ENCODE measurements at regions not wholly inside any gene's neighbourhood (a gene's known extent, or its start where the extent isn't known, plus 50 kb on each side); places are given as distances from the start of the nearest gene placed in this dataset.

DNA sequence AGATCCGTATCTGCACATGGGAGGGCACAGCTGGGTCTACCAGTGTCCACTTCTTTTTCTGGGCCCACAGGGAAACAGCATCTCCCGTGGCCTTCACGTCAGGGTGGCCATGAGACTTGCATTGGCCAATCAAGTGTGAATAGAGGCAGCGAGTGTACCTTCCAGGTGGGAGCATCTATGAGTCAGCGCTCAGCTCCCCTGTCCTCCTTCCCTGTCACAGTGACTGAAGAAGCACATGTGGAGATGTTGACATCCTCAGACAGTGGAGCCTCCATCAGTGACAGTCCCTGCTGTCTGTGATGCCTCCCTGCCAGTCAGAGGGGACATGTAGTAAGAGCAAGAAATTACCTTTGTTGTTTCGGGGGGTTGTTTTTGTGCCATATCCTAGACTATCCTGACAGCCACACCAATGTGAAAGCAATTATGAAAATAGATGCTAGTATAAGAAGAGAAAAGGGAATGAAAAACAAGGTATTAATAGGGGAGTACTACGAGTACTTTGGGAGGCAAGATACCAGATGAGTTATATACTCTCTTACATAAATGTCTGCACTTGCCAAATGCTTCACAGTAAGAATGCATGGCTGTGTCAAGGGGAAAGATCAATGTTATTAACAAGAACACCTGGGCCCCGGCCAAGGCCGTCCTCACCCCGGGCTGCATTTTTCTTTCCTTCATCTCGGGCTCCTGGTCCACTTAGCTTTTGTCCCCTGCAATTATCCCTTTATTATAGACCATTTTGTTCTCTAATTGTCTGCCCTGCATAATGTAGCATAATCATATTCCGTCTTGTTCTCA is 86.0 kb downstream of the MATN1 start:
- DNase-seq = no peak

GRCh38 chr1:30636621-30637020 is 86.8 kb downstream of the MATN1 start:
- no peak for DNase-seq

- no peak for DNase-seq
Observed at GRCh38 chr1:30635391-30635975, 87.9 kb downstream of the MATN1 start.

- DNase-seq = no peak
Observed at GRCh38 chr1:30634507-30634906, 88.9 kb downstream of the MATN1 start.

DNA sequence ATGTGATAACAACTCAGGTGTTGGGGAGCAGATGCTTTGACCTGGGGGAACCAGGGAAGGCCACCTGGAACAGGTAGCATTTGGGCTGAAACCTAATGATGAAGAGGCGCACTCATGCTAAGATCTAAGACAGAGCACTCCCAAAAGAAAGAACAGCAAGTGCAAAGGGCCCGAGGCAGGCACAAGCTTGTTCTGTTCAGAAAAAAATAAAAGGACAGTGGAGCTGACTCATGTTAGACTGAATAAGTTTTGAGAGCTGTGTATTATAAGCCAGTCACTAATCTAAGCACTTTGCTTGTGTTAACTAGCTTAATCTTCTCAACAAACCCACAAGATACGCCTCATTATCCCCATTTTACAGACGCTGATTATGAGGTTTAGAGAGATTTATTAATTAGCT is 90.1 kb downstream of the MATN1 start:
- DNase-seq = no peak

DNA sequence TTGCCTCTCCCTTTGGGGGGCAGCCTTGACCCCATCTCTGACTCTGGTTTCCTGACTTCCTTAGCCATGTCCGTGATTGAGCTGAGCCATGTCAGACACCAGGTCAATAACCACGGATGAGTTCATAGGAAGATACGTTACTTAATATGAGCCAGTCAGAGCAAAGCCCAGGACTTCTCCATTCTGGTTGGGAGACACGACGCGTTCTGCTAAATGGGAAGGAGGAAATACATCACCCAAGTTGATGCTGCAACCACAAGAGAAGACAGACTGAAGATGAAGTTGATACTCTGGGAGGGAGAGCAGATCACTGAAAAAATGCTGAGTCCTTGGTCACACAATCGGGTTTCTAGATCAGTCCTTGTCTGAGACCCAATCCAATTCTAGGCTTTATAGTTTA is 90.9 kb downstream of the MATN1 start:
- no peak for DNase-seq

GRCh38 chr1:30631700-30632099 is 91.7 kb downstream of the MATN1 start:
- no peak for DNase-seq

- no peak for DNase-seq
Observed at GRCh38 chr1:30629501-30629900, 93.9 kb downstream of the MATN1 start.

DNA sequence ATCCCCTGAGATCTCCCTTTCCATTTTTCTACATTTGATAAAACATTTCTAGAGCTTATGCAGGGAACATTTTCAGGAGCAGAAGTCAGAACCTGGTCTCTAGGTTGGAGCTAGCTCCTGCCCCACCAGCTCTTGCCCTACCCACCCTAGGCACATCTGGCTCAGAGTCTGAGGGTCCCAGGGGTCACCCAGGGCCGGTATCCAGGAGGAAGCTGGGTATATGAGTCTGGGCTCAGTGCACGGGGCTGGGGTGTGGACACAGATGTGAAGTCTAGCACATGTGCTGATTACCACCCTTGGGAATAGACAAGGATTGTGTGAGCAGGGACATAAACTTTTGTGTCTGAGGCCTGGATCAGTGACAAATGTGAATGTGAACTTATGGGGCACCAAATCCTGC is 95.4 kb downstream of the MATN1 start:
- no peak for DNase-seq

DNA sequence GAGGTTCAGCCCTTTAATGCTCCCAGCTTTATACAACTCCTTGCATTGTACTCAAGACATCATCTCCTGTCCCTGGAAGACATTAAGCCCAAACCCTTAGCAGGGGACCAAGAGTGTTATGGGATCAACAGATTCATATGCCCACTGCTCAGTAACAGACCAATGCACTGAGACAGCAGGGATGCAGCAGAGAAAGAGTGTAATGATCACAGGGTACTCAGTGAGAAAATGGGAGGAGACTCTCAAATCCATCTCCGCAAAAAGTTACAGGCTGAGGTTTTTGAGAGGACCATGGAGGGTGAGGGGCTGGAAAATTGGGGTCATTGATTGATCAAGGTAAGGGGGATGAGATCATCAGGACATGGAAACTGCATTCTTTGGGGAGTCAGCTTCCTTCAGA is 96.2 kb downstream of the MATN1 start:
- DNase-seq = no peak

GRCh38 chr1:30623431-30623830 is 100.0 kb downstream of the MATN1 start:
- DNase-seq = no peak

DNA sequence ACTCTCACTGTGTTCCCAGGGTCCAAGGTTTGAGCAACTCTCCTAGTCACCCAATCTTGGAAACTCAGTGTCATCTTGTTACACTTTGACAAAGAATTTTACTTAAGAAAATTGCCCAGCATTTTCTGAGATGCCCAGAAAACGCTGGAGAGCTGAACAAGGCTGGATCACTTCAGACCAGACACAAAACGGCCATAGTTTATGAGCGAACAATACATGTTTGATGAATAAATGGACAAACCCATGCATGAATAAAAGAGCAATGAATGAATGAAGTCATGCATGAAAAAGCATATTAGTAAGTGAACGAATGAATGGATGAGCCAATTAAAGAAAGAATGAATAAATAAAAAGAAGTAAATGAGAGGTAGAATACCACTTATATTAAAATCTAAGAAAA is 103.8 kb downstream of the MATN1 start:
- no peak for DNase-seq

DNA sequence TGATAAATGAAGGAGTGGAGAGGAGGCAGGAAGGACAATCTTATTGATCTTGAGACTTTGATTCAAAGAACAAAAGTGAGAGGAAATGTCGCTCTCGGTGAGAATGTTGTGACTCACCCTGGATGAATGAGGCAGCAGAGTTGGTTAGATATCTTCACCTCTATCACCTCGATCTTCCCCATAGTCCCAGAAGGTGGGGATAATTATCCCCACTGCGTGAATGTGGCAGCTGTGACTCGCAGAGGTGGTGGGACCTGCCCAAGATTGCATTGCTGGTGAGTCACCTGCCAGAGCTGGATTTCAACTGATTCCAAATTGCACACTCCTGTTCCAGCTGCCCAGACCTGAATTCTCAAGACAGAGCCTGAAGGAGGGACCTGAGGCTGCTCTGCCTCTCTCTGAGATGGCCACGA is 105.0 kb downstream of the MATN1 start:
- DNase-seq = no peak

DNA sequence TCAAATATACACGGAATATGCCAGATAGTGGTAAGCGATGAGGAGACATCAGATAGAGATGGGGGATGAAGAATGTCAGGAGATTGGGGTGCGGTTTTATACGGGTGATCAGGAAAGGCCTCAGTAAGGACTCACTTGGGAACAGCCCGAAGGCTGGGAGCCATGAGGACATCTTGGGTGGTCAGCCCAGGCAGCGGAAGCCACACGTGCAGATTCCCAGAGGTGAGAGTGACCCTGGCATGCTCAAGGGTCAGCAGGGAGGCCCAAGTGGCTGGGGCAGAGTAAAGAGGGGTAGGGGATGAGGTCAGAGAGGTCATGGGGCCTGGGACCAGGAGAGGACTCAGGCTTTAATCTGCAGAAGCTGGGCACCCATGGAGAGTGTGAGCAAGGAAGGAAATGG is 106.6 kb downstream of the MATN1 start:
- DNase-seq = no peak

GRCh38 chr1:30615816-30616590 is 107.4 kb downstream of the MATN1 start:
- no peak for DNase-seq

DNA sequence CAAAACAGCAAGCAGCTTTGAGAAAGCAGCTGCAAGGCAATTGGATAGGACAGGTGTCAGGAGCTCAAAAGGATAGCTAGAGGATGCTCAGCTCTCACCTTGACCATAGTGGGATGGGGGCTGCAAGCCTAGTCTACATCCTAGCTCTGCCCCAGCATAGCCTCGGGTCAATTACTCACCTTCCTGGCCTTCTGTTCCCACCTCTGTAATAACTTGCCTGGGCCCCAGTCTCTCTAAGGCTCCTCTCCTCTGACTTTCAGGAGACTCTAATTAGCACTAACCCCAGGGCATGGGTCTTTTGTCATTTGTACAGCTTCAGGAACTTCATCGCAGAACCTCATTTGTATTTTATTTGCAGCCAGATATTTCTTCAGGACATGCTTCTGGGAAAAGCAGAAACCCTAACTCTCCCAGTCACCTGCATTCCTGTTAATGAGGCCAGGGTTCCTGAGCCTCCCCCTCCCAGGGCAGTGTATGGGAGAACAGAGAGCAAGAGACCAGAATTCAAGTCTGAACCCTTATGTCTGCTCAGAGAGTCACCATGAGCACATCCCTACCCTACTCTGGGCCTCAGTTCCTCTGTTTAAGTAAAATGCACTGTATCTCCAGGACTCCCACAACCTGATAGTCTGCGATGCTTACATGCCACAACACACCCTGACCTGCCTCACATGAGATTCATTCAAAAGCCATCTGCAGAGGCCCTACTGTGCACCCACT is 108.1 kb downstream of the MATN1 start:
- DNase-seq = no peak

- no peak for DNase-seq
Observed at GRCh38 chr1:30613188-30613587, 110.2 kb downstream of the MATN1 start.

DNA sequence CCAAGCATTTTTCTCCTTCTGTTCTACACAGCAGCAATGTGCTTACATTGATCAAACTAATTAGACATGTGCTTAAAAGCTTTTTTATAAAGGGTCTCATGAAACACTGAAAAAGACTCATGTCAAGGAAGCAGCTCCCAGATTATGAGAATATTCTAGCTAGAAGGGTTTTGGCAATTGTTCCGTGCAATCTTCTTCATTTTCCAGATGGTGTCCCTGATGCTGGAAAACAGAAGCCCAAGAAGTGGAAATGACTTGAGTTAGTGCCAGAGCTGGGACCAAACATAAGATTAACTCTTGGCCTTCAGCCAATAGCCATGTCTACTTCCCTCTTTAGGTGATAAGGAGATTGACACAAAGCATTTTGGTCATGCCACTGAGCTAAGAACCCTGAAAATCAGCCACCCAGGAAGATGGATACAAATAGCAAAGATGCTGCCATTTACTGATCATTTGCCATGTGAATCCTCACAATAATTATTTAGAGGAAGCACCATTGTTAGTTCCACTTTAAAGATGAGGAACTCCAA is 110.8 kb downstream of the MATN1 start:
- DNase-seq = no peak

GRCh38 chr1:30611741-30612309 is 111.6 kb downstream of the MATN1 start:
- DNase-seq = no peak

- no peak for DNase-seq
Observed at GRCh38 chr1:30610917-30611316, 112.5 kb downstream of the MATN1 start.

DNA sequence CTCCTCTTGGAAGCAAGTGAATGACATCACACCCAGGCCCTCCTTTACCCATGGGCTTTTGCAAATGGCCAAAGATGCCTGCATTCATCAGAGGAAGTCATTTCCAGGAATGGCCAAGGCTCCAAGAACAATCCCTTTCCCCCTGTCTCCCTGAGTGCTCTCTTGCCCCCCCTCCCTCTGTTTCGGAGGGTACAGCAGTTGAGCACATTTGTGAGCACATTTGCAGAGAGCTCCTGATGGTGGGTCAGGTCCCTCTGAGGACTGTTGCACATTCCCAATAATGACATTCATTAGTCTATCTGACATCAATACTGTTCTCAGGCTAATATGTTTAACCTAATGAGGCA is 113.4 kb downstream of the MATN1 start:
- DNase-seq = no peak

GRCh38 chr1:30609336-30609998 is 113.9 kb downstream of the MATN1 start:
- DNase-seq = no peak

Measured in stimulated activated CD4-positive, alpha-beta T cell treated with anti-CD3 and anti-CD28 coated beads, Interleukin-4, amount 100 ng/mL, for 4 hours (primary cell).